22Rv1 (cell line): ENCODE measurements at regions not wholly inside any gene's neighbourhood (a gene's known extent, or its start where the extent isn't known, plus 50 kb on each side); places are given as distances from the start of the nearest gene placed in this dataset.

Experiments
- ZFX ChIP-seq: fragments of 450-650 bp; IDR thresholded peaks from 2 replicates; pipeline ENCODE4 v1.6.1; 2017; ENCODE audit warnings: antibody characterized with exemption, borderline replicate concordance
- TF ChIP-seq, protein P1 (sequence below): fragments of 450-650 bp; IDR thresholded peaks from 2 replicates; pipeline ENCODE4 v1.5.1; 2017; ENCODE audit warnings: mild to moderate bottlenecking

- TF ChIP-seq, protein P1, sequence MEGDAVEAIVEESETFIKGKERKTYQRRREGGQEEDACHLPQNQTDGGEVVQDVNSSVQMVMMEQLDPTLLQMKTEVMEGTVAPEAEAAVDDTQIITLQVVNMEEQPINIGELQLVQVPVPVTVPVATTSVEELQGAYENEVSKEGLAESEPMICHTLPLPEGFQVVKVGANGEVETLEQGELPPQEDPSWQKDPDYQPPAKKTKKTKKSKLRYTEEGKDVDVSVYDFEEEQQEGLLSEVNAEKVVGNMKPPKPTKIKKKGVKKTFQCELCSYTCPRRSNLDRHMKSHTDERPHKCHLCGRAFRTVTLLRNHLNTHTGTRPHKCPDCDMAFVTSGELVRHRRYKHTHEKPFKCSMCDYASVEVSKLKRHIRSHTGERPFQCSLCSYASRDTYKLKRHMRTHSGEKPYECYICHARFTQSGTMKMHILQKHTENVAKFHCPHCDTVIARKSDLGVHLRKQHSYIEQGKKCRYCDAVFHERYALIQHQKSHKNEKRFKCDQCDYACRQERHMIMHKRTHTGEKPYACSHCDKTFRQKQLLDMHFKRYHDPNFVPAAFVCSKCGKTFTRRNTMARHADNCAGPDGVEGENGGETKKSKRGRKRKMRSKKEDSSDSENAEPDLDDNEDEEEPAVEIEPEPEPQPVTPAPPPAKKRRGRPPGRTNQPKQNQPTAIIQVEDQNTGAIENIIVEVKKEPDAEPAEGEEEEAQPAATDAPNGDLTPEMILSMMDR: no peak
- no peak for TF ChIP-seq ZFX
Measured at GRCh38 chr2:145984580-145984979, 1464.7 kb upstream of the ZEB2 start.
